Mesenchymal stem cell (in vitro differentiated cells and primary cell): ENCODE measurements at regions not wholly inside any gene's neighbourhood (a gene's known extent, or its start where the extent isn't known, plus 50 kb on each side); places are given as distances from the start of the nearest gene placed in this dataset.

Experiments used
- DNase-seq: peaks from one replicate; pipeline ENCODE4 v3.0.0-alpha.2; 2013
- H2AFZ ChIP-seq: one replicate; pipeline ENCODE4 v1.6.1; 2013; ENCODE audit warnings: low read depth, mild to moderate bottlenecking, control low read depth, inconsistent platforms, low read length, moderate library complexity
- H2AK5ac ChIP-seq: 2 replicates; pipeline ENCODE4 v1.6.1; 2013; ENCODE audit warnings: low read length, moderate library complexity, mild to moderate bottlenecking, inconsistent platforms; ENCODE audit not compliant: severe bottlenecking
- H2BK120ac ChIP-seq: one replicate; pipeline ENCODE4 v1.6.1; 2013; ENCODE audit warnings: low read depth, mild to moderate bottlenecking, inconsistent platforms, low read length, moderate library complexity
- H2BK12ac ChIP-seq, 2 experiments: one replicate each; pipeline ENCODE4 v1.6.1; 2013; ENCODE audit warnings: inconsistent platforms in 2 of 2, low read length in 2 of 2, mild to moderate bottlenecking in 2 of 2, moderate library complexity in 2 of 2, control low read depth in 1 of 2
- H2BK15ac ChIP-seq: one replicate; pipeline ENCODE4 v1.6.1; 2013; ENCODE audit warnings: mild to moderate bottlenecking, low read depth, inconsistent platforms; ENCODE audit not compliant: poor library complexity, severe bottlenecking
- H2BK5ac ChIP-seq: 2 replicates; pipeline ENCODE4 v1.6.1; 2013; ENCODE audit warnings: low read depth, mild to moderate bottlenecking, low read length, control low read depth, inconsistent platforms; ENCODE audit not compliant: poor library complexity, severe bottlenecking
- H3K14ac ChIP-seq, 2 experiments: one replicate each; pipeline ENCODE4 v1.6.1; 2013; ENCODE audit warnings: inconsistent platforms in 2 of 2, low read length in 2 of 2, control low read depth in 1 of 2, mild to moderate bottlenecking in 1 of 2, moderate library complexity in 1 of 2
- H3K18ac ChIP-seq, 2 experiments: one replicate each; pipeline ENCODE4 v1.6.1; 2013; ENCODE audit warnings: inconsistent platforms in 2 of 2, low read length in 2 of 2, control low read depth in 1 of 2, low read depth in 1 of 2, mild to moderate bottlenecking in 1 of 2
- H3K23ac ChIP-seq, 2 experiments: one replicate each; pipeline ENCODE4 v1.6.1; 2013; ENCODE audit warnings: inconsistent platforms in 2 of 2, low read length in 2 of 2, mild to moderate bottlenecking in 2 of 2, moderate library complexity in 2 of 2, control low read depth in 1 of 2
- H3K27ac ChIP-seq: 2 replicates; pipeline ENCODE4 v1.5.1; 2013; ENCODE audit warnings: mild to moderate bottlenecking, moderate library complexity, low read length, control low read depth, inconsistent platforms; ENCODE audit not compliant: poor library complexity, severe bottlenecking
- H3K27me3 ChIP-seq, 2 experiments: 2 replicates each; pipeline versions ENCODE4 v1.6.1 to v1.7.0; 2013; ENCODE audit warnings: low read length in 2 of 2, mild to moderate bottlenecking in 2 of 2, moderate library complexity in 2 of 2, control low read depth in 1 of 2, inconsistent platforms in 1 of 2; ENCODE audit not compliant: control insufficient read depth in 1 of 2, insufficient read depth in 1 of 2
- H3K36me3 ChIP-seq, 2 experiments: 2 replicates each; pipeline versions ENCODE4 v1.6.1 to v1.7.0; 2013; ENCODE audit warnings: low read length in 2 of 2, control low read depth in 1 of 2, inconsistent platforms in 1 of 2, low read depth in 1 of 2, mild to moderate bottlenecking in 1 of 2; ENCODE audit not compliant: insufficient read depth in 2 of 2, control insufficient read depth in 1 of 2
- H3K4ac ChIP-seq, 2 experiments: one replicate each; pipeline ENCODE4 v1.6.1; 2013; ENCODE audit warnings: inconsistent platforms in 2 of 2, low read length in 2 of 2, mild to moderate bottlenecking in 2 of 2, moderate library complexity in 2 of 2, control low read depth in 1 of 2, low read depth in 1 of 2
- H3K4me1 ChIP-seq: 2 replicates; pipeline ENCODE4 v1.6.1; 2013; ENCODE audit warnings: low read depth, low read length, control low read depth; ENCODE audit not compliant: control insufficient read depth, insufficient read depth
- H3K4me2 ChIP-seq: 2 replicates; pipeline ENCODE4 v1.6.1; 2013; ENCODE audit warnings: low read length, mild to moderate bottlenecking, inconsistent platforms; ENCODE audit not compliant: poor library complexity, severe bottlenecking
- H3K4me3 ChIP-seq, 2 experiments: 2 replicates each; pipeline versions ENCODE4 v1.5.1 to v1.7.0; 2013; ENCODE audit warnings: low read length in 2 of 2, mild to moderate bottlenecking in 2 of 2, control low read depth in 1 of 2, low read depth in 1 of 2; ENCODE audit not compliant: insufficient read depth in 1 of 2
- H3K79me1 ChIP-seq: replicated peaks from 2 replicates; pipeline ENCODE4 v1.6.1; 2013; ENCODE audit warnings: mild to moderate bottlenecking, control low read depth, low read length, inconsistent platforms; ENCODE audit not compliant: poor library complexity, severe bottlenecking
- H3K9ac ChIP-seq: 2 replicates; pipeline ENCODE4 v1.7.0; 2013; ENCODE audit warnings: mild to moderate bottlenecking, low read length, moderate library complexity
- H3K9me3 ChIP-seq: 2 replicates; pipeline ENCODE4 v1.7.0; 2013; ENCODE audit warnings: mild to moderate bottlenecking, low read length; ENCODE audit not compliant: control insufficient read depth
- H4K8ac ChIP-seq: one replicate; pipeline ENCODE4 v1.6.1; 2013; ENCODE audit warnings: inconsistent platforms, mild to moderate bottlenecking, low read length, moderate library complexity
- H4K91ac ChIP-seq: one replicate; pipeline ENCODE4 v1.6.1; 2013; ENCODE audit warnings: mild to moderate bottlenecking, low read length, inconsistent platforms
- WGBS: methylation state at CpG from one replicate; pipeline ENCODE4 v1.1.7; 2013; ENCODE audit warnings: mixed read lengths; 5-methylcytosine and 5-hydroxymethylcytosine counted together

DNA sequence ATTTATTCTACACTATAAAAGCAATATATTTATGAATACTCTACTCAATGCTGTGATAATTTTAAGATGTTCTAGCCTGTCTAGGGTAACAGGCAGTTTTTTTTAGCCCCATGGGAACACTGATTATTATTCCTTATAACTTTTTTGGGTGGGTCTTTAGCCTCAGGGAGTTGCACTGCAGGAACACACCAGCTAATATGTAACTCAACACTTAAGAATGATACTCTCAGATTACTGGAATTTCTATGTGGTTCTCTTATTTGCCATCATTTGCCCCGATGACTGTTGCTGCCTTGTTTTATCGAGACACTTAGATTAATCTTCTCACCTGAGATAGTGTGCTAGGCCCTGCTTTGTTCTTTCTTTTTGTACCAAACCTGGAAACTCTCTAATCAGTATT is 396.9 kb upstream of the SLITRK1 start:
- H3K27ac ChIP-seq: no peak overlapping the region
- H2AFZ ChIP-seq: no peak overlapping the region
- H2BK15ac ChIP-seq: no peak overlapping the region
- H3K23ac ChIP-seq: no peak overlapping the region
- no peak overlapping the region for H3K18ac ChIP-seq
- H3K4me1 ChIP-seq: no peaks in the 10 kb centered on the region
- H3K9me3 ChIP-seq: no peaks in the 10 kb centered on the region
- 91% methylated on average over 2 of the region's 2 CpGs for WGBS
- H3K79me1 ChIP-seq: no peaks in the 10 kb centered on the region
- no peaks in the 10 kb centered on the region for H3K36me3 ChIP-seq
- H2BK12ac ChIP-seq: no peak overlapping the region
- H3K4me2 ChIP-seq: no peak overlapping the region
- no peak overlapping the region for H4K8ac ChIP-seq
- no peak overlapping the region for H3K4ac ChIP-seq
- H3K14ac ChIP-seq: no peak overlapping the region
- H3K4me3 ChIP-seq: no peak overlapping the region
- H4K91ac ChIP-seq: no peak overlapping the region
- no peak for DNase-seq
- no peaks in the 10 kb centered on the region for H3K27me3 ChIP-seq
- no peak overlapping the region for H2AK5ac ChIP-seq
- H3K9ac ChIP-seq: no peak overlapping the region
- H2BK120ac ChIP-seq: no peak overlapping the region
- no peak overlapping the region for H2BK5ac ChIP-seq

DNA sequence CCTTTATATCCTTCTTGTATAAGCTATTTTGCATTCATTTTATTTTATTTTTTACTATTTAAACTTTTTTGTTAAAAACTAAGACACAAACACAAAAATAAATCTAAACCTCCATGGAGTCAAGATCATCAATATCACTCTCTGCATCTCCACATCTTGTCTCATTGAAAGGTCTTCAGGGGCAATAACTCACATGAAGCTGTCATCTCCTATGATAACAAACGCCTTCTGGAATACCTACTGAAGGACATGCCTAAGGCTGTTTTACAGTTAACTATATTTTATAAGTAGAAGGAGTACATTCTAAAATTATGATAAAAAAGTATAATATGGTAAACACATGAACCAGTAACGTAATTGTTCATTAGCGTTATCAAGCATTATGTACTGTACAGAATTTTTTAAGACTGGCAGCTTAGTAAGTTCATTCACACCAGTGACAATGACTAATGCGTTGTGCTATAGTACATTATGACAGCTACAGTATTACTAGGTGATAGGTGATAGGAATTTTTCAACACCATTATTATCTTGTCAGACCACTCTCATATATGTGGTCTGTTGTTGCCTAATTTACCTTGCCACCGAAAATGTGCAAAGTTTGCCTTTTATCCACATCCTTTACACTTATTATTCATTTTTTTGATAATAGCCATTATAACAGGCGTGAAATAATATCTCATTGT is 390.7 kb upstream of the SLITRK1 start:
- no peak overlapping the region for H3K4me2 ChIP-seq
- H2BK5ac ChIP-seq: no peak overlapping the region
- H3K18ac ChIP-seq: no peak overlapping the region
- no peak overlapping the region for H3K4ac ChIP-seq
- H2AK5ac ChIP-seq: no peak overlapping the region
- H3K27me3 ChIP-seq: no peaks in the 10 kb centered on the region
- no peak overlapping the region for H4K91ac ChIP-seq
- H2BK12ac ChIP-seq: no peak overlapping the region
- H2BK15ac ChIP-seq: no peak overlapping the region
- no peak overlapping the region for H3K4me3 ChIP-seq
- no peak overlapping the region for H3K14ac ChIP-seq
- H3K36me3 ChIP-seq: no peaks in the 10 kb centered on the region
- no peaks in the 10 kb centered on the region for H3K4me1 ChIP-seq
- no peak overlapping the region for H4K8ac ChIP-seq
- H3K23ac ChIP-seq: no peak overlapping the region
- 90% methylated on average over 4 of the region's 6 CpGs for WGBS
- H2AFZ ChIP-seq: no peak overlapping the region
- H3K79me1 ChIP-seq: no peaks in the 10 kb centered on the region
- no peak overlapping the region for H2BK120ac ChIP-seq
- no peak overlapping the region for H3K9ac ChIP-seq
- no peak for DNase-seq
- no peak overlapping the region for H3K27ac ChIP-seq
- peaks cover 3% of the 10 kb centered on the region for H3K9me3 ChIP-seq

DNA sequence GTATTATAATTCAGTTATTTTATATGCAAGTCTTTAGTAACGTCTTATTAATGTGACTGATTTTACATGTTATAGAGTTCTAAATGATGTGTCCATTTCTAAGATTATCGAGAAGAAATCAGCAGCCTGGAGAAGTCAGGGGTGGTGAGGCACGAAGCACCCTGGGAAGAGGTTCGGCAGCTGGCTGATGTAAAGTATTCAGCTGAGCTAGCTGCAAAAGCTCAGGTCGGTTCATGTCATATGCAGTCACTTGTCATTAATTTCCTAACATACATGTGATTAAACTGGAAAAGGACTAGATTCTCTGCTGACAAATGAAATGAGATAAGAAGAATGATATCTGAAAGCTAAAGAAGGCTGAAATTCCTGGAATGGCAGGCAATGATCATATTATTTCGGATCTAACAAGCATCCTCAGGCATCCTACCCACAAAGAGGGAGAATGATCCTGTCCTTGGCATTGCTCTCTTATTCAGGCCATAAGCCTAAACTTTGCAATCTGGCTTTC is 383.0 kb upstream of the SLITRK1 start:
- H2BK120ac ChIP-seq: no peak overlapping the region
- no peak overlapping the region for H3K4ac ChIP-seq
- no peak overlapping the region for H3K27ac ChIP-seq
- no peak overlapping the region for H4K91ac ChIP-seq
- H3K14ac ChIP-seq: no peak overlapping the region
- no peak overlapping the region for H3K4me2 ChIP-seq
- no peaks in the 10 kb centered on the region for H3K27me3 ChIP-seq
- H2AFZ ChIP-seq: no peak overlapping the region
- H3K18ac ChIP-seq: no peak overlapping the region
- no peak overlapping the region for H2BK5ac ChIP-seq
- H2AK5ac ChIP-seq: no peak overlapping the region
- no peak overlapping the region for H3K4me3 ChIP-seq
- no peak overlapping the region for H2BK12ac ChIP-seq
- no peaks in the 10 kb centered on the region for H3K79me1 ChIP-seq
- DNase-seq: no peak
- no peak overlapping the region for H2BK15ac ChIP-seq
- H3K9me3 ChIP-seq: no peaks in the 10 kb centered on the region
- H3K36me3 ChIP-seq: no peaks in the 10 kb centered on the region
- H3K23ac ChIP-seq: no peak overlapping the region
- no peak overlapping the region for H4K8ac ChIP-seq
- no peaks in the 10 kb centered on the region for H3K4me1 ChIP-seq
- no peak overlapping the region for H3K9ac ChIP-seq
- 91% methylated on average over 5 of the region's 6 CpGs for WGBS

DNA sequence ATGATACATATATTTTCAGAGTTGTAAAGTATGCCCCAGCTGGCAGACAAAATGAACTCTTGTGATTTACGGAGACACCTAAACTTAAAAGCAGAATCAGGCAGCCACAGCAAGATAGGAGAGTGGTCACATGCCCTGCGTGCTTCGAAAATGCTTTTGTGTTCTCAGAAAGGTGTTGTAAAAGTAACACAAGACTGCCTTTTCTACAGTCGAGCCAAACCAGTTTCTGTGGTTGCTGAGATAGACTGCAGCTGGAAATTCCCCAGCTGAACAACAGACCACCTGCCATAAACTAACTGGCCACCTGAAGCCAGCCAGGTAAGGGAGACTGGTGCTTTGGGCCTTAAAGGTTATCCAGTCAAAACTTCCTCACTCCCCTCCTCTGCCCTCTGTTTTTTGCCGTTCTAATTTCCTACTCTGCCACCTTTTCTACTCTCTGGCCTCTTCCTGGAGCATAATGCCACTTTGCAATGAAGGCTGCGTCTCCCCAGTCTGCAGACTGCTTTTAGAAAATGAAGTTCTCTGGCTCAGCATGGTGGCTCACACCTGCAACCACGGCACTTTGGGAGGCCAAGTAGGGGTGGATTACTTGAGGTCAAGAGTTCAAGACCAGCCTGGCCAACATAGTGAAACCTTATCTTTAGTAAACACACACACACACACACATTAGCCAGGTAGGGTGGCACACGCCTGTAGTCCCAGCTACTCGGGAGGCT is 381.2 kb upstream of the SLITRK1 start:
- Histone ChIP-seq H2BK120ac (no peak overlapping the region), H3K27ac (no peak overlapping the region), H3K9ac (no peak overlapping the region), H3K36me3 (no peaks in the 10 kb centered on the region), H2AFZ (no peak overlapping the region), H3K4me2 (no peak overlapping the region), H2BK15ac (no peak overlapping the region), H3K4me3 (no peak overlapping the region), H3K14ac (no peak overlapping the region), H3K18ac (no peak overlapping the region), H4K8ac (no peak overlapping the region), H2BK12ac (no peak overlapping the region), H3K23ac (no peak overlapping the region), H3K79me1 (no peaks in the 10 kb centered on the region), H3K9me3 (no peaks in the 10 kb centered on the region), H2AK5ac (no peak overlapping the region), H3K4me1 (no peaks in the 10 kb centered on the region), H2BK5ac (no peak overlapping the region), H4K91ac (no peak overlapping the region), H3K27me3 (no peaks in the 10 kb centered on the region), H3K4ac (no peak overlapping the region)
- WGBS: 82% methylated on average over 8 of the region's 9 CpGs
- DNase-seq: no peak
